ENCODE measurements at regions not wholly inside any gene's neighbourhood (a gene's known extent, or its start where the extent isn't known, plus 50 kb on each side); places are given as distances from the start of the nearest gene placed in this dataset.

GRCh38 chr3:40951636-40952035 is 247.7 kb upstream of the CTNNB1 start:
- no peak for TF ChIP-seq CTCF (conservative IDR thresholded peaks at IDR 0.05; ENCODE audit: low read length)
- peak; percentile 73 for DNase-seq (ENCODE audit: low read depth)
- H3K4me3 ChIP-seq (ENCODE audit: low read length), result no peak overlapping the region

- no peak for DNase-seq (ENCODE audit: low read depth)
- H3K4me3 ChIP-seq (ENCODE audit: low read length), result no peak overlapping the region
- no peak for TF ChIP-seq CTCF (conservative IDR thresholded peaks at IDR 0.05; ENCODE audit: low read length)
Observed at GRCh38 chr3:40961104-40961857, 238.0 kb upstream of the CTNNB1 start.

GRCh38 chr3:40962721-40963120 is 236.6 kb upstream of the CTNNB1 start:
- TF ChIP-seq CTCF (conservative IDR thresholded peaks at IDR 0.05; ENCODE audit: low read length), result no peak

GRCh38 chr3:40968666-40969065 is 230.6 kb upstream of the CTNNB1 start:
- H3K4me3 ChIP-seq (ENCODE audit: low read length), result no peak overlapping the region
- DNase-seq (ENCODE audit: low read depth), result no peak
- no peak for TF ChIP-seq CTCF (conservative IDR thresholded peaks at IDR 0.05; ENCODE audit: low read length)

More at GRCh38 chr3:40962721-40963120, 236.6 kb upstream of the CTNNB1 start:
- no peak overlapping the region for H3K4me3 ChIP-seq (ENCODE audit: low read length)
- no peak for DNase-seq (ENCODE audit: low read depth)

- no peak for TF ChIP-seq CTCF (conservative IDR thresholded peaks at IDR 0.05; ENCODE audit: low read length)
- no peak overlapping the region for H3K4me3 ChIP-seq (ENCODE audit: low read length)
- DNase-seq (ENCODE audit: low read depth), result no peak
Observed at GRCh38 chr3:40969341-40969740, 230.0 kb upstream of the CTNNB1 start.

GRCh38 chr3:40969756-40970466 is 229.4 kb upstream of the CTNNB1 start:
- no peak for DNase-seq (ENCODE audit: low read depth)
- no peak overlapping the region for H3K4me3 ChIP-seq (ENCODE audit: low read length)
- TF ChIP-seq CTCF (conservative IDR thresholded peaks at IDR 0.05; ENCODE audit: low read length), result no peak

Measured in AG10803 (cell line).